ENCODE measurements at regions not wholly inside any gene's neighbourhood (a gene's known extent, or its start where the extent isn't known, plus 50 kb on each side); places are given as distances from the start of the nearest gene placed in this dataset.

DNA sequence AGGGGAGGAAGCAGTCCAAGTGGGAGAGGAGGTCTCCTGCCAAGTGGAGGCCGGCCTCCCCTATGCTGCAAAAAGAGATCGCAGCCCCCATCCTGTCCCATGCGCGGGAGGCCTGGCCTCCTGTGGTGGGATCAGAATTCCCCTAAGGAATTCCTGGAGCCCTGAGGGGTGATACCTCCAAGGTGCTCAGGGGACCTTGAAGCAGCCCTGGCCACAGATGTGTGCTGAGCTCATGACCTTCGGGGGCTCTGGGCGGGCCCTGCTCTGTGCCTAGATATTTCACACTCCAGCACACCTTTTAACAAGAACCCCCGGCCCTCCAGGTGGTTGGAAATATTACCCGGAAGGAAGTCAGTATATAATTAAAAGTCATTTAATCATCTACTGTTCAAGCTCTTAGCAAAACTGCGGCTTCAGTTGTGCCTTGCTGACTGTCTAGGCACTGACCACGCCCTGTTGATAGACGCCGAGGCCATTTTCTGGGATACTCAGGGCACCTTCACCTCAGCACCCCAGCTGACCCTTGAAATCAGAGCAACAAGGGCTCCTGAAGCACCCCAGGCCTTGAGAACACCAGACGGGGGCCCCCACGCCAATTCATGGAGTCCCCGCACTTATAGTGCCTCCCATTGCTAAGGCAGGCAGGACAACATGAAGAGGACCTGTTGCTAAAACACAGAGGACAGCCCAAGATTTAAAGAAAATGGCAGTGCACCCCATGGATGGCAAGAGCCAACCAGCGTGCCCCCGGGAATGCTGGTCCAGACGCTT lies 119.1 kb downstream of the NDUFA10 start:
- H3K27me3 ChIP-seq (ENCODE audit: control insufficient read depth in 4 of 4, insufficient read depth in 4 of 4, low read length in 3 of 4), result no peaks in the 10 kb centered on the region
- H3K9me3 ChIP-seq (ENCODE audit: control insufficient read depth in 4 of 4, low read length in 3 of 4), result no peaks in the 10 kb centered on the region
- H3K9ac ChIP-seq (ENCODE audit: low read depth in 1 of 2, low read length in 2 of 2), result no peak overlapping the region
- 95% methylated on average over 18 of the region's 18 CpGs for WGBS
- no peak overlapping the region for H3K4me3 ChIP-seq (ENCODE audit: low read depth in 1 of 3, low read length in 3 of 3)
- DNase-seq (ENCODE audit: low spot score), result peak; percentile 23
- H3K27ac ChIP-seq (ENCODE audit: low read depth in 1 of 2, low read length in 2 of 2), result no peak overlapping the region
- TF ChIP-seq RXRA (IDR thresholded peaks at IDR 0.05) (no peak), NR2F2 (IDR thresholded peaks at IDR 0.05) (no peak), JUND (IDR thresholded peaks at IDR 0.05) (no peak), FOXA1 (IDR thresholded peaks at IDR 0.05) (no peak)
- H3K36me3 ChIP-seq (ENCODE audit: control insufficient read depth in 4 of 4, insufficient read depth in 3 of 4, low read depth in 1 of 4, low read length in 3 of 4), result peaks cover 0 to 1% (median 0%) of the 10 kb centered on the region in 4 donors
- H3K4me1 ChIP-seq (ENCODE audit: control insufficient read depth in 4 of 4, insufficient read depth in 4 of 4, low read length in 3 of 4), result peaks cover 0 to 2% (median 0%) of the 10 kb centered on the region in 4 donors

DNA sequence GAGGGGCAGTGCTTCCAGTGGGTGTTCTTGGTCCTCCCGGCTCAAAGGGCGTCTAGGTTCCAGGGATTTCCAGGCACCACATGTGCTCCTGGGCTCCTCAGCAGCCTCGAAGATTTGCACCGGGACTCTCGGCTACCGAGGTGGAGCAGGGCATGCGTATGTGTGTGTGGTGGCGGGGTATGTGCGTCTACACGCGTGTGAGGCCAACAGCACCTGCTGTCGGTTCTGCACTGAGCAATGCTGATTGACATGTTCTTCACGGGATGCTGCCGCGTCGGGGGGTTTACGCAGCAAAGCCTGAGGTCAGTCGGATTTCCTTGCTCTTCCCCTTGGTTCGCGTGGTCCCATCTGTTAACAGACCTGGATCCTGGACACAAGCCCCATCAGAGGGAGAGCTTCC lies 119.8 kb downstream of the NDUFA10 start:
- Histone ChIP-seq H3K27ac (ENCODE audit: low read depth in 1 of 2, low read length in 2 of 2) (no peak overlapping the region), H3K36me3 (ENCODE audit: control insufficient read depth in 4 of 4, insufficient read depth in 3 of 4, low read depth in 1 of 4, low read length in 3 of 4) (peaks cover 0 to 1% (median 0%) of the 10 kb centered on the region in 4 donors), H3K4me3 (ENCODE audit: low read depth in 1 of 3, low read length in 3 of 3) (no peak overlapping the region), H3K27me3 (ENCODE audit: control insufficient read depth in 4 of 4, insufficient read depth in 4 of 4, low read length in 3 of 4) (no peaks in the 10 kb centered on the region), H3K9ac (ENCODE audit: low read depth in 1 of 2, low read length in 2 of 2) (no peak overlapping the region), H3K4me1 (ENCODE audit: control insufficient read depth in 4 of 4, insufficient read depth in 4 of 4, low read length in 3 of 4) (peaks cover 0 to 2% (median 0%) of the 10 kb centered on the region in 4 donors), H3K9me3 (ENCODE audit: control insufficient read depth in 4 of 4, low read length in 3 of 4) (no peaks in the 10 kb centered on the region)
- DNase-seq (ENCODE audit: low spot score), result peak; percentile 19
- TF ChIP-seq, protein P1, sequence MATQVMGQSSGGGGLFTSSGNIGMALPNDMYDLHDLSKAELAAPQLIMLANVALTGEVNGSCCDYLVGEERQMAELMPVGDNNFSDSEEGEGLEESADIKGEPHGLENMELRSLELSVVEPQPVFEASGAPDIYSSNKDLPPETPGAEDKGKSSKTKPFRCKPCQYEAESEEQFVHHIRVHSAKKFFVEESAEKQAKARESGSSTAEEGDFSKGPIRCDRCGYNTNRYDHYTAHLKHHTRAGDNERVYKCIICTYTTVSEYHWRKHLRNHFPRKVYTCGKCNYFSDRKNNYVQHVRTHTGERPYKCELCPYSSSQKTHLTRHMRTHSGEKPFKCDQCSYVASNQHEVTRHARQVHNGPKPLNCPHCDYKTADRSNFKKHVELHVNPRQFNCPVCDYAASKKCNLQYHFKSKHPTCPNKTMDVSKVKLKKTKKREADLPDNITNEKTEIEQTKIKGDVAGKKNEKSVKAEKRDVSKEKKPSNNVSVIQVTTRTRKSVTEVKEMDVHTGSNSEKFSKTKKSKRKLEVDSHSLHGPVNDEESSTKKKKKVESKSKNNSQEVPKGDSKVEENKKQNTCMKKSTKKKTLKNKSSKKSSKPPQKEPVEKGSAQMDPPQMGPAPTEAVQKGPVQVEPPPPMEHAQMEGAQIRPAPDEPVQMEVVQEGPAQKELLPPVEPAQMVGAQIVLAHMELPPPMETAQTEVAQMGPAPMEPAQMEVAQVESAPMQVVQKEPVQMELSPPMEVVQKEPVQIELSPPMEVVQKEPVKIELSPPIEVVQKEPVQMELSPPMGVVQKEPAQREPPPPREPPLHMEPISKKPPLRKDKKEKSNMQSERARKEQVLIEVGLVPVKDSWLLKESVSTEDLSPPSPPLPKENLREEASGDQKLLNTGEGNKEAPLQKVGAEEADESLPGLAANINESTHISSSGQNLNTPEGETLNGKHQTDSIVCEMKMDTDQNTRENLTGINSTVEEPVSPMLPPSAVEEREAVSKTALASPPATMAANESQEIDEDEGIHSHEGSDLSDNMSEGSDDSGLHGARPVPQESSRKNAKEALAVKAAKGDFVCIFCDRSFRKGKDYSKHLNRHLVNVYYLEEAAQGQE (IDR thresholded peaks at IDR 0.05), result no peak
- TF ChIP-seq HNF4G (IDR thresholded peaks at IDR 0.05) (no peak), ZBTB33 (IDR thresholded peaks at IDR 0.05) (no peak), GABPA (IDR thresholded peaks at IDR 0.05 in 1 of 2, conservative IDR thresholded peaks at IDR 0.05 in 1 of 2) (no peak), RAD21 (IDR thresholded peaks at IDR 0.05) (no peak), FOXA2 (IDR thresholded peaks at IDR 0.05) (no peak), TAF1 (conservative IDR thresholded peaks at IDR 0.05) (no peak), JUND (IDR thresholded peaks at IDR 0.05) (no peak), SP1 (IDR thresholded peaks at IDR 0.05) (no peak), YY1 (IDR thresholded peaks at IDR 0.05) (no peak), RXRA (IDR thresholded peaks at IDR 0.05) (no peak), HNF4A (conservative IDR thresholded peaks at IDR 0.05) (no peak), NR2F2 (IDR thresholded peaks at IDR 0.05) (no peak), CTCF (IDR thresholded peaks at IDR 0.05; ENCODE audit: low read depth, low read length, missing input control) (no peak)
- TF ChIP-seq, protein P2, sequence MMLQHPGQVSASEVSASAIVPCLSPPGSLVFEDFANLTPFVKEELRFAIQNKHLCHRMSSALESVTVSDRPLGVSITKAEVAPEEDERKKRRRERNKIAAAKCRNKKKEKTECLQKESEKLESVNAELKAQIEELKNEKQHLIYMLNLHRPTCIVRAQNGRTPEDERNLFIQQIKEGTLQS (IDR thresholded peaks at IDR 0.05), result no peak
- TF ChIP-seq, protein P3, sequence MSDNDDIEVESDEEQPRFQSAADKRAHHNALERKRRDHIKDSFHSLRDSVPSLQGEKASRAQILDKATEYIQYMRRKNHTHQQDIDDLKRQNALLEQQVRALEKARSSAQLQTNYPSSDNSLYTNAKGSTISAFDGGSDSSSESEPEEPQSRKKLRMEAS (IDR thresholded peaks at IDR 0.05), result no peak
- WGBS, result 96% methylated on average over 20 of the region's 20 CpGs

All from liver (tissue), 8 donors.